ENCODE measurements at regions not wholly inside any gene's neighbourhood (a gene's known extent, or its start where the extent isn't known, plus 50 kb on each side); places are given as distances from the start of the nearest gene placed in this dataset.

DNA sequence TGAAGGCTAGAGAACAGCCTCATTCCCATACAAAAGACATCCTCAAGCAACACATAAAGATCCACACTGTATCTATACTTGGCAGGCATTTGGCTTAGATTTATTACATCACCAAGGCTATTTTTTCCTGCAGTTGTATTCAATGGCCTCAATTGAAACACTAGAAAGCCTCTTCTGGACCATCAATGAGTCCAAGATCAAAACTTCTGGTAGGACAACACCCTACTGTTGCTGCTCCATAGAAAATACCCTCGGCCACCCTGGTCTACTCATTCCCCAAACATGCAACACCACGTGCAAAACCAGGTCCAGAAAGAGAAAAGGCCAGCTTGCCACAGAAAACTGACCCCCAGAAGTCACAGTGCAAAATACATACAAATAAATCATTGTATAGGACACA is 56.9 kb upstream of the CADM1 start:
- Mint-ChIP-seq H3K4me3 (ENCODE audit: low read depth) (no peak overlapping the region), H3K9me3 (ENCODE audit: low read depth) (no peaks in the 10 kb centered on the region), H3K4me1 (ENCODE audit: low read depth) (peaks cover 3% of the 10 kb centered on the region), H3K27ac (no peak overlapping the region), H3K27me3 (peaks cover 7% of the 10 kb centered on the region), H3K36me3 (ENCODE audit: insufficient read depth) (no peaks in the 10 kb centered on the region)
- TF ChIP-seq, protein P1, sequence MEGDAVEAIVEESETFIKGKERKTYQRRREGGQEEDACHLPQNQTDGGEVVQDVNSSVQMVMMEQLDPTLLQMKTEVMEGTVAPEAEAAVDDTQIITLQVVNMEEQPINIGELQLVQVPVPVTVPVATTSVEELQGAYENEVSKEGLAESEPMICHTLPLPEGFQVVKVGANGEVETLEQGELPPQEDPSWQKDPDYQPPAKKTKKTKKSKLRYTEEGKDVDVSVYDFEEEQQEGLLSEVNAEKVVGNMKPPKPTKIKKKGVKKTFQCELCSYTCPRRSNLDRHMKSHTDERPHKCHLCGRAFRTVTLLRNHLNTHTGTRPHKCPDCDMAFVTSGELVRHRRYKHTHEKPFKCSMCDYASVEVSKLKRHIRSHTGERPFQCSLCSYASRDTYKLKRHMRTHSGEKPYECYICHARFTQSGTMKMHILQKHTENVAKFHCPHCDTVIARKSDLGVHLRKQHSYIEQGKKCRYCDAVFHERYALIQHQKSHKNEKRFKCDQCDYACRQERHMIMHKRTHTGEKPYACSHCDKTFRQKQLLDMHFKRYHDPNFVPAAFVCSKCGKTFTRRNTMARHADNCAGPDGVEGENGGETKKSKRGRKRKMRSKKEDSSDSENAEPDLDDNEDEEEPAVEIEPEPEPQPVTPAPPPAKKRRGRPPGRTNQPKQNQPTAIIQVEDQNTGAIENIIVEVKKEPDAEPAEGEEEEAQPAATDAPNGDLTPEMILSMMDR (IDR thresholded peaks at IDR 0.05; ENCODE audit: unreplicated experiment), result no peak
- DNase-seq (ENCODE audit: low spot score, unreplicated experiment), result no peak

DNA sequence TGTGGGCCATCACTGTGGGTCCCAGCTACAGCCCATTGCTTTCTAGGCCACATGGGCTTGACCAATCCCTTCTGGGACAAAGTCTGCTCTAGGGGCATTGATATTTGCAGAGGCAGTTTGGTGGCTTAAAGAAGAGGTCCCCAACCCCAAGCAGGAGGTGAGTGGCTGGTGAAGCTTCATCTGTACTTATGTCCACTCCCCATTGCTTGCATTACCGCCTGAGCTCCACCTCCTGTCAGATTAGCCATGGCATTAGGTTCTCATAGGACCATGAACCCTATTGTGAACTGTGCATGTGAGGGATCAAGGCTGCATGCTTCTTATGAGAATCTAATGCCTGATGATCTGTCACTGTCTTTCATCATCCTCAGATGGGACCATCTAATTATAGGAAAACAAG is 54.4 kb upstream of the CADM1 start:
- no peaks in the 10 kb centered on the region for H3K36me3 Mint-ChIP-seq (ENCODE audit: insufficient read depth)
- H3K27me3 Mint-ChIP-seq, result peaks cover 7% of the 10 kb centered on the region
- no peak overlapping the region for H3K27ac Mint-ChIP-seq
- H3K4me3 Mint-ChIP-seq (ENCODE audit: low read depth), result no peak overlapping the region
- H3K4me1 Mint-ChIP-seq (ENCODE audit: low read depth), result peaks cover 9% of the 10 kb centered on the region
- TF ChIP-seq, protein P1 (IDR thresholded peaks at IDR 0.05; ENCODE audit: unreplicated experiment), result no peak
- DNase-seq (ENCODE audit: low spot score, unreplicated experiment), result no peak
- H3K9me3 Mint-ChIP-seq (ENCODE audit: low read depth), result no peaks in the 10 kb centered on the region

DNA sequence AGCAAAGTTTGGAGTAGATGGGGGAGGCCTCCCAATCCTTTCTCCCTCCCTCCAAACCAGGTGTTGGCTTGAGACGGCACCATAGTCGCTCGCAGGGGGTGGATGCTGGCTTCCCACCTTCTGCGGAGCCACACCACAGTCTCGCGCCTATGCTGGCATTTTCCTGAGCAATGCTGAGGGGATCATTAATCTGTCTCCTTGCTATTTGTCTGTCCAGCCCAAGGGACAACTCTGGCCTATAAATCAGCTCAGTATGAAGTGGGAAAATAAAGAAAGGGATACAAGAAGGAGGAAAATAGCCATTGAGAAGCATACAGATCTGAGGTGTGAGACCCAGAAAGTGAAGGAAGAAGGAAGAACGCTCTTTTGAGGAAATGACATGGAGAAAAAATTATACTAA is 53.5 kb upstream of the CADM1 start:
- H3K27me3 Mint-ChIP-seq, result peaks cover 4% of the 10 kb centered on the region
- no peak overlapping the region for H3K4me3 Mint-ChIP-seq (ENCODE audit: low read depth)
- peaks cover 9% of the 10 kb centered on the region for H3K4me1 Mint-ChIP-seq (ENCODE audit: low read depth)
- TF ChIP-seq, protein P1 (IDR thresholded peaks at IDR 0.05; ENCODE audit: unreplicated experiment), result no peak
- no peak overlapping the region for H3K27ac Mint-ChIP-seq
- no peaks in the 10 kb centered on the region for H3K36me3 Mint-ChIP-seq (ENCODE audit: insufficient read depth)
- H3K9me3 Mint-ChIP-seq (ENCODE audit: low read depth), result no peaks in the 10 kb centered on the region
- no peak for DNase-seq (ENCODE audit: low spot score, unreplicated experiment)

DNA sequence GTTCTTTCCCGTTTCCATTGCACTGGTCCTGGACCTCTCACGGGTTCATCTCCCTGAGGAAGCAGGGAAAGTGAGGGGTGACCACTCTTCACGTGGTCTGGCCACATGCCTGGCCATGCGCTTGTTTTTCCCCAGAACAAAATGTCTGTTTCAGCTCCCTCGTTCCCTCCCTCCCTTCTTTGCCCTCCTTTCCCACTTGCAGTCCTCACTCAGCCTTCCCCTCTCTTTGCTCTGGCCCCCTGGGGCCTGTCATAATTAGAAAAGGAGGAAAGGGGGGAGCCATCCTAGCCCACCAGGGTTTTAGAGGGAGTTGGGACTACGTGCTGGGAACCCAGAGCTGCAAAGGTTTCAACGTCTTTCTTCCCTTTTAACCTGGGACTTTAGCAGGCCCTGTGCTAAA is 52.8 kb upstream of the CADM1 start:
- Mint-ChIP-seq H3K9me3 (ENCODE audit: low read depth) (no peaks in the 10 kb centered on the region), H3K27me3 (peaks cover 3% of the 10 kb centered on the region), H3K27ac (no peak overlapping the region), H3K4me1 (ENCODE audit: low read depth) (peaks cover 9% of the 10 kb centered on the region), H3K36me3 (ENCODE audit: insufficient read depth) (no peaks in the 10 kb centered on the region), H3K4me3 (ENCODE audit: low read depth) (no peak overlapping the region)
- TF ChIP-seq, protein P1 (IDR thresholded peaks at IDR 0.05; ENCODE audit: unreplicated experiment), result no peak
- DNase-seq (ENCODE audit: low spot score, unreplicated experiment), result no peak

DNA sequence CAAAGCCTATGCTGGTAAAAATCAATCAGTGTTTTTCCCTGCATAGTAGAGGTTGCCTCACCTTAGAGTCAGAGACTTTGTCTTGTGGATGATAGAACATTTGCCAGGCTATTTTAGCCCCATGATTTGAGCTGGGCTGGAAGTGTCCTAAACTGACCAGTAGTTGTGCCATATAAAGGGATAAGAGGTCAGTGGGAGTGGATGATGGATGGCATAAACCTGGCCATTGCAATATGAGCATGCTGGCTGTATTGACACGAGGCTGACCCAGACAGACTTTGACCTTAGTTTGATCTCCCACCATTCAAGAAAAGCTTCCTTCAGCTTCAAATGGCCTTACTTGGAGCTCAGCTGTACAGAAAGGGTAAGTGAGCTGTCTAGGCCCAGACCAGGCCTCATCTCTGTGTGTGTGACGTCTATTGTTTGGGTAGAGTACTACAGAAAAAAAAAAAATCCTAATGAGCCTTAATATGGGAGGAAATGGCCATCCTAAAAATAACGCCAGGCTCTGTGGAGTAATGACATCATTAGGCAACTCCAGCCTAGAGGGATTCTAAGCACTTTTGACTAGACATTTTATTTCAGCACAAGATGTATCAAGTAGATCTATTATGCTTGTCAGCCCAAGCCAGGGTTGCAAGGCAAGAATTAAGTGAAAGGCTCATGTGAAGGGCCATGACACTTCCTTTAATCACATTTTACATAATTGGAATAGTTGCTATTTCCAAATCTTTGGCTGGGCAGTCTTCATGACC is 51.3 kb upstream of the CADM1 start:
- DNase-seq (ENCODE audit: low spot score, unreplicated experiment), result no peak
- no peaks in the 10 kb centered on the region for H3K9me3 Mint-ChIP-seq (ENCODE audit: low read depth)
- H3K4me3 Mint-ChIP-seq (ENCODE audit: low read depth), result no peak overlapping the region
- TF ChIP-seq, protein P1 (IDR thresholded peaks at IDR 0.05; ENCODE audit: unreplicated experiment), result no peak
- H3K27me3 Mint-ChIP-seq, result no peaks in the 10 kb centered on the region
- no peak overlapping the region for H3K27ac Mint-ChIP-seq
- H3K4me1 Mint-ChIP-seq (ENCODE audit: low read depth), result peaks cover 12% of the 10 kb centered on the region
- H3K36me3 Mint-ChIP-seq (ENCODE audit: insufficient read depth), result no peaks in the 10 kb centered on the region

All from progenitor cell of endocrine pancreas (in vitro differentiated cells).